WTC11 (cell line): ENCODE measurements at regions not wholly inside any gene's neighbourhood (a gene's known extent, or its start where the extent isn't known, plus 50 kb on each side); places are given as distances from the start of the nearest gene placed in this dataset.

Experiments
- ATAC-seq: fragments of 200-7000 bp; cut with Tn5 transposase; 2 replicates; pipeline ENCODE4 v1.10.0; 2021; ENCODE audit warnings: mild to moderate bottlenecking, moderate library complexity
- CTCF ChIA-PET: fragments of 300-600 bp; sonication (Branson Sonifier 250); formaldehyde crosslinking; loops from one replicate; lab custom pipeline; 2021; ENCODE audit warnings: antibody characterized with exemption; lab: Charles Lee
- POLR2A ChIA-PET: fragments of 350-600 bp; sonication (Branson Sonifier 250); formaldehyde crosslinking; loops from one replicate; lab custom pipeline; 2021; ENCODE audit warnings: antibody characterized with exemption; lab: Charles Lee
- DNase-seq: peaks from one replicate; pipeline ENCODE4 v3.0.0; 2021; ENCODE audit warnings: low spot score
- H3K27ac Mint-ChIP-seq: 2 replicates; pipeline ENCODE4 v1.8.0; 2021; ENCODE audit warnings: mixed read lengths
- H3K27me3 Mint-ChIP-seq: 2 replicates; pipeline ENCODE4 v1.8.0; 2021; ENCODE audit warnings: low read depth, mild to moderate bottlenecking, moderate library complexity, mixed read lengths
- H3K36me3 Mint-ChIP-seq: 2 replicates; pipeline ENCODE4 v1.8.0; 2021; ENCODE audit warnings: mixed read lengths
- H3K4me1 Mint-ChIP-seq: 2 replicates; pipeline ENCODE4 v1.8.0; 2022; ENCODE audit warnings: mixed read lengths
- H3K4me3 Mint-ChIP-seq: 2 replicates; pipeline ENCODE4 v1.8.0; 2021; ENCODE audit warnings: mild to moderate bottlenecking, moderate library complexity, mixed read lengths
- H3K9me3 Mint-ChIP-seq: 2 replicates; pipeline ENCODE4 v1.8.0; 2021; ENCODE audit warnings: mixed read lengths
- AFF4 ChIP-seq: sonication (generic); formaldehyde crosslinking; IDR thresholded peaks from 2 replicates; pipeline ENCODE4 v1.8.1; 2023; ENCODE audit warnings: mild to moderate bottlenecking, missing genetic modification reagents, borderline replicate concordance
- AR ChIP-seq: fragments of 250-450 bp; sonication (Bioruptor Pico); IDR thresholded peaks from 2 replicates; pipeline ENCODE4 v1.9.0; 2021; ENCODE audit warnings: mild to moderate bottlenecking
- ATF2 ChIP-seq: sonication (generic); formaldehyde crosslinking; IDR thresholded peaks from 2 replicates; pipeline ENCODE4 v1.8.1; 2022; ENCODE audit warnings: low read depth, missing genetic modification reagents, borderline replicate concordance
- ATF3 ChIP-seq: sonication (generic); formaldehyde crosslinking; conservative IDR thresholded peaks from 2 replicates; pipeline ENCODE4 v1.8.1; 2022; ENCODE audit warnings: mild to moderate bottlenecking, missing genetic modification reagents
- E2F1 ChIP-seq: sonication (generic); formaldehyde crosslinking; IDR thresholded peaks from 2 replicates; pipeline ENCODE4 v1.8.0; 2022; ENCODE audit warnings: mild to moderate bottlenecking, missing genetic modification reagents
- ESRRA ChIP-seq: sonication (generic); formaldehyde crosslinking; IDR thresholded peaks from 2 replicates; pipeline ENCODE4 v1.8.1; 2022; ENCODE audit warnings: mild to moderate bottlenecking, missing genetic modification reagents, borderline replicate concordance
- GABPB1 ChIP-seq: sonication (generic); formaldehyde crosslinking; IDR thresholded peaks from 2 replicates; pipeline ENCODE4 v1.8.1; 2023; ENCODE audit warnings: mild to moderate bottlenecking, missing genetic modification reagents
- NFYB ChIP-seq: sonication (generic); formaldehyde crosslinking; conservative IDR thresholded peaks from 2 replicates; pipeline ENCODE4 v1.8.0; 2022; ENCODE audit warnings: low read depth, missing genetic modification reagents
- NR3C1 ChIP-seq: sonication (generic); formaldehyde crosslinking; conservative IDR thresholded peaks from 2 replicates; pipeline ENCODE4 v1.8.1; 2023; ENCODE audit warnings: low read depth, mild to moderate bottlenecking, missing genetic modification reagents
- OVOL2 ChIP-seq: fragments of 250-450 bp; sonication (Bioruptor Pico); IDR thresholded peaks from 2 replicates; pipeline ENCODE4 v1.9.0; 2021; ENCODE audit warnings: mild to moderate bottlenecking, borderline replicate concordance
- STAT6 ChIP-seq: sonication (generic); formaldehyde crosslinking; conservative IDR thresholded peaks from 2 replicates; pipeline ENCODE4 v1.8.1; 2023; ENCODE audit warnings: mild to moderate bottlenecking, low read depth, missing genetic modification reagents, moderate library complexity
- ZNF423 ChIP-seq: fragments of 250-450 bp; sonication (Bioruptor Pico); IDR thresholded peaks from 2 replicates; pipeline ENCODE4 v2.1.2; 2022; ENCODE audit warnings: mild to moderate bottlenecking, moderate library complexity
- TF ChIP-seq, protein P1 (sequence below): sonication (generic); formaldehyde crosslinking; IDR thresholded peaks from 2 replicates; pipeline ENCODE4 v1.8.1; 2022; ENCODE audit warnings: mild to moderate bottlenecking, missing genetic modification reagents, moderate library complexity, borderline replicate concordance

- no peak for TF ChIP-seq NR3C1
Observed at GRCh38 chr10:131722525-131723264, 178.1 kb upstream of the PPP2R2D start (continued).

DNA sequence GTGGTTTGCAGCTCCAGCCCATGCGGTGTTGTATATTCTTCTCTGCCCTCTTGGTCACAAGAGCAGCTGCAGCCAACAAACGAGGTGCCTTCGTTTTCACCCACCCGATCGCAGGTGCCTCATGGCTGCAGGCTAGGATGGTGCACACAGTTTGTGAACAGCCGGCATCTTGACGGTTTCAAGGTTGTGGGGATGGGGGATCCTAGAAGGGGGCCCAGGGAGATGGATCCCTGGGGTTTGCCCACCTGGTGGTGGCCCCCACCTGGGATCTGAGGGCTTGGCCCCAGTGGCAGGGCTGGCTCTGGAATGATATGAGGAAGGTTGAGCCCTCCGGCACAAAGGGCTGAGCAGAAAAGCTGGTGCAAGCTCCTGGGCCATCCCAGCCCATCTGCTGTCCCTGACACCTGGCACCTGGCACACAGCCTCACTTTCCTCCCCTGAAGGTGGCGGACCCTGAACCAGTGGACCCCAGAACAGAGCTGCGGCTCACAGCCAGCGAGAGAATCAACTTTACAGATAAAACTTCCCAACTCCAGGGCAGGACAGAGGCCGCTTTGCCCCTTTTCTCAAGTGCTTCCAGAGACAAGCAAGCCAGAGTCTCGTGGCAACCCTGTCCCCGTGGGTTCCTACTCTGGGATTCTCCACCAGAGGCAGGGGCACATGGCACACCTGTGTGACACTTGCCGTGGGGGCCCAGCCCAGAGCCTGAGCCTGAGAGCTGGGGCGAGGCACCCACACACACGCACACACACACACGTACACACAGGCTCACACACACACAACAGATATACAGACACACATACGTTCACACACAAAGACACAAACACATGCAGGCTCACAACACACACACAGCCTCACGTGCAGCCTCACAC is 177.3 kb upstream of the PPP2R2D start:
- H3K27me3 Mint-ChIP-seq, result peaks cover 31% of the 10 kb centered on the region
- H3K9me3 Mint-ChIP-seq, result peaks cover 6% of the 10 kb centered on the region
- H3K4me1 Mint-ChIP-seq, result peaks cover 26% of the 10 kb centered on the region
- TF ChIP-seq AR (CRISPR knock-in tag), result no peak
- no peak for TF ChIP-seq AFF4
- TF ChIP-seq OVOL2 (CRISPR knock-in tag), result no peak
- TF ChIP-seq ESRRA (CRISPR knock-in tag), result no peak
- no peak for TF ChIP-seq ZNF423 (CRISPR knock-in tag)
- TF ChIP-seq E2F1 (CRISPR knock-in tag), result no peak
- no peak for TF ChIP-seq NFYB (CRISPR knock-in tag)
- TF ChIP-seq GABPB1, result no peak
- no peak for TF ChIP-seq ATF2
- TF ChIP-seq ATF3 (CRISPR knock-in tag), result no peak
- TF ChIP-seq, protein P1, sequence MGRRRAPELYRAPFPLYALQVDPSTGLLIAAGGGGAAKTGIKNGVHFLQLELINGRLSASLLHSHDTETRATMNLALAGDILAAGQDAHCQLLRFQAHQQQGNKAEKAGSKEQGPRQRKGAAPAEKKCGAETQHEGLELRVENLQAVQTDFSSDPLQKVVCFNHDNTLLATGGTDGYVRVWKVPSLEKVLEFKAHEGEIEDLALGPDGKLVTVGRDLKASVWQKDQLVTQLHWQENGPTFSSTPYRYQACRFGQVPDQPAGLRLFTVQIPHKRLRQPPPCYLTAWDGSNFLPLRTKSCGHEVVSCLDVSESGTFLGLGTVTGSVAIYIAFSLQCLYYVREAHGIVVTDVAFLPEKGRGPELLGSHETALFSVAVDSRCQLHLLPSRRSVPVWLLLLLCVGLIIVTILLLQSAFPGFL (CRISPR knock-in tag), result no peak
- no peak for TF ChIP-seq STAT6 (CRISPR knock-in tag)
- POLR2A ChIA-PET, result no interaction called here
- H3K36me3 Mint-ChIP-seq, result no peaks in the 10 kb centered on the region
- H3K4me3 Mint-ChIP-seq, result no peak overlapping the region
- CTCF ChIA-PET, result interaction anchor here (0.7 to 0.8 kb wide), 2 partner anchors 29 to 137 kb away, joined by 3 read pairs; no protein-coding TSS in a partner anchor
- no peak for ATAC-seq
- DNase-seq, result no peak
- H3K27ac Mint-ChIP-seq, result no peak overlapping the region
